ENCODE measurements at regions not wholly inside any gene's neighbourhood (a gene's known extent, or its start where the extent isn't known, plus 50 kb on each side); places are given as distances from the start of the nearest gene placed in this dataset.

DNA sequence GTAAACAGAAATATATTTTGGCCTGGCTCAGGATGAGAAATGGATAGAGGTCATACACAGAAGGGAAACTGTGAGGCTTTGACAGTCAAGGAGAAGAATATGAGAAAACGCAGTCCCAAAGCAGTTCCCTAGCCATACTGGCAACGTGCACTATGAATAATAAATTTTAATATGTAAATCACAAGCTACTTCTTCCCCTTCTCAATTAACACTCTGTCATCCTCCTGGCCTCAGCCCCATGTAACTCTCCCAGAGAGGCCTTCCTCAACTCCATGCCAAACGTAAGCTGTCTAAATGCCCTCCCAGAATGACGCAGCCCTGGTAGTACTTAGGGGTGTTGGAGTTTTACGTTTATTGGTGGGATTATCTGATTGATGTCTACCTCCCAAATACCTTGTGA is 732.6 kb downstream of the LIG4 start:
- no peak for TF ChIP-seq CTCF (conservative IDR thresholded peaks at IDR 0.05 in 1 of 2, IDR thresholded peaks at IDR 0.05 in 1 of 2; ENCODE audit: extremely low read depth in 1 of 2, insufficient read depth in 1 of 2, low read depth in 1 of 2, low read length in 2 of 2)
- no peak for TF ChIP-seq EZH2 (IDR thresholded peaks at IDR 0.05; ENCODE audit: borderline replicate concordance, low read length)
